Left lung (tissue), 4 donors: ENCODE measurements at regions not wholly inside any gene's neighbourhood (a gene's known extent, or its start where the extent isn't known, plus 50 kb on each side); places are given as distances from the start of the nearest gene placed in this dataset.
A peak's percentile ranks its signal among the peaks of the same experiment; 100 is the strongest.

Experiments
- ATAC-seq: fragments of 200-7000 bp; cut with Tn5 transposase; one replicate; pipeline ENCODE4 v1.9.1; 2020; ENCODE audit warnings: moderate library complexity
- DNase-seq, 4 donors: peaks; one replicate each; pipeline ENCODE4 v3.0.0-alpha.2; 2013 to 2020
- H3K27ac ChIP-seq, 2 donors: fragments of 200-600 bp; sonication (generic) in 1 of 2; one replicate each; pipeline versions ENCODE4 v1.5.0 to v1.8.0; 2020 to 2021
- H3K27me3 ChIP-seq, 2 donors: fragments of 200-600 bp; sonication (generic) in 1 of 2; one replicate each; pipeline versions ENCODE4 v1.5.0 to v1.8.0; 2020 to 2021
- H3K36me3 ChIP-seq, 2 donors: fragments of 200-600 bp; sonication (generic) in 1 of 2; one replicate each; pipeline versions ENCODE4 v1.5.0 to v1.8.0; 2020 to 2021
- H3K4me1 ChIP-seq, 2 donors: fragments of 200-600 bp; one replicate each; pipeline ENCODE4 v1.8.0; 2021
- H3K4me3 ChIP-seq, 2 donors: fragments of 200-600 bp; sonication (generic) in 1 of 2; one replicate each; pipeline versions ENCODE4 v1.5.0 to v1.8.0; 2020 to 2021; ENCODE audit warnings: mild to moderate bottlenecking in 1 of 2
- H3K9me3 ChIP-seq, 2 donors: fragments of 200-600 bp; sonication (generic) in 1 of 2; one replicate each; pipeline versions ENCODE4 v1.5.0 to v1.8.0; 2020 to 2021
- CTCF ChIP-seq, 2 donors: fragments of 200-600 bp; sonication (generic) in 1 of 2; IDR thresholded peaks; one replicate each; pipeline versions ENCODE4 v1.5.0 to v1.8.0; 2021; ENCODE audit warnings: antibody characterized with exemption in 2 of 2
- intact Hi-C, 2 donors: fragments of 100-400 bp; cut with DNase I; formaldehyde crosslinking; loops; one replicate each; pipeline versions ENCODE4 v1.11.2 to v1.14.2; 2022
- donor health status: DM: no; HTN: yes; CAD: no.
- donor health status: DM: no; HTN: no; CAD: no.

DNA sequence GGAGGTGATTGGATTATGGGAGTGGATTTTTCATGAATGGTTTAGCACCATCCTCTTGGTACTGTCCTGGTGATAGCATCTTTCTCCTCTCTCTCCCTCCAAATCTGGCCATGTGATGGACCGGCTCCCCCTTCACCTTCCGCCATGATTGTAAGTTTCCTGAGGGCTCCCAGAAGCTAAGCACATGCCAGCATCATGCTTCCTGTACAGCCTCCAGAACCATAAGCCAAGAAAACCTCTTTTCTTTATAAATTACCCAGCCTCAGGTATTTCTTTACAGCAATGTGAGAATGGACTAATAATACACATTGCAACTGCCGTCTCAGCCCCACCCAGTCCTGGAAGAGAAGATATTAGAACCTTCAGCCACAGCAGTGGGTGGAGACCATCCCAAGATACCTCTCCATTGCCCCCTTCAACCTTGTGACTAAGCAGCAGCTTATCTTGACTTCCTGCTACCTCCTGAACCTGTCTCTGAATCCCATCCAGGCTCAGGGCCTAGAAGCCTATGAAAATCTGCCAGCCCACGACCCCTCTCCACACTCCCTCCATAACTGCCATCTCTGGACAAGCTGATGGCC lies 81.8 kb upstream of the AGAP1 start:
- TF ChIP-seq CTCF (IDR thresholded peaks at IDR 0.05): no peak
- intact Hi-C loops: no loop called here
- H3K36me3 ChIP-seq: no peaks in the 10 kb centered on the region

DNA sequence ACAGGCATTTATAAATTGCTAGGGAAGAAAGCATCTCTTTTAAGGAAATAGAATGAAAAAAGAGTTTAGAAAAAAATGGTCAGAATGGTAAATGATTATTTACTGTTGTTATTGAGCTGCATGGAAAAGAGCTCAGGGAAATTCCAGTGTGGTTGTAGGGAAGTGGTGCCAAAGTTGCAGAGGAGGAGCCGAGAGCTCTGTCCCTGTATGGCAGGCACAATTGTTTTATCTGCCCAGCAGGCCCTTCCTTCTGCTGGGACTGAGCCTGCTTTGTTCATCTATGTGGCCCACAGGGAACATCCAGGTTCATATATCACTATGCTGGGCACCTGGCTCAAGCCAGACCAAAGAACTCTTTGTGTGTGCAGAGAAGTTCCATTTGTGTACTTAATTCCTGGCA lies 80.8 kb upstream of the AGAP1 start:
- H3K4me3 ChIP-seq: no peak overlapping the region
- DNase-seq: no peak
- no peak for ATAC-seq
- no peaks in the 10 kb centered on the region for H3K36me3 ChIP-seq
- H3K4me1 ChIP-seq: no peaks in the 10 kb centered on the region
- H3K9me3 ChIP-seq: no peaks in the 10 kb centered on the region
- intact Hi-C loops: no loop called here
- H3K27me3 ChIP-seq: no peaks in the 10 kb centered on the region
- H3K27ac ChIP-seq: no peak overlapping the region
- TF ChIP-seq CTCF (IDR thresholded peaks at IDR 0.05): no peak

More for the DNA sequence above, 81.8 kb upstream of the AGAP1 start:
- Histone ChIP-seq H3K27ac (no peak overlapping the region), H3K27me3 (no peaks in the 10 kb centered on the region), H3K4me3 (no peak overlapping the region), H3K9me3 (no peaks in the 10 kb centered on the region), H3K4me1 (no peaks in the 10 kb centered on the region)
- no peak for ATAC-seq
- no peak for DNase-seq

DNA sequence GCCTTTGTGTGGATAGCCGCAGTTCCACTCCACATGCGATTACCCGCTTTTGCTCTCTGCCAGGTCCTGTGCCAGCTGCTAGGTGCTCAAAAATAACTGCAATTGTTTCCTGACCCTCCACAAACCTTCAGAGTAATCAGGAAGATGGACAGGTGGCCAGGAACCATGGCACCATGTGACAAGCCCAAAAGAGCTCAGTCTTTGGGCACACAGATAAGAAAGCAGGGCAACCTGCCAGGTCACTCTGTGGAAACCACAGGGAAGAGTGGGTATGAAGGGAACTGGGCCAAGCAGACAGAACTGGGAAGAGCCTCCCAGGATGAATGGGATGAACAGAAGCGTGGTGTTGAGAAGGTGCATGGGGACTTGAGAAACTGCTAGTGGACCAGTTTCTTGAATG lies 79.4 kb upstream of the AGAP1 start:
- H3K27me3 ChIP-seq: no peaks in the 10 kb centered on the region
- H3K9me3 ChIP-seq: no peaks in the 10 kb centered on the region
- H3K27ac ChIP-seq: no peak overlapping the region
- intact Hi-C loops: no loop called here
- H3K4me1 ChIP-seq: no peaks in the 10 kb centered on the region
- H3K36me3 ChIP-seq: no peaks in the 10 kb centered on the region
- TF ChIP-seq CTCF (IDR thresholded peaks at IDR 0.05): no peak
- no peak for ATAC-seq
- no peak for DNase-seq
- no peak overlapping the region for H3K4me3 ChIP-seq

GRCh38 chr2:235416858-235417499 lies 76.9 kb upstream of the AGAP1 start:
- H3K4me1 ChIP-seq: no peaks in the 10 kb centered on the region
- peak in 2 of 4 donors; percentile 41 to 71 for DNase-seq
- no peaks in the 10 kb centered on the region for H3K9me3 ChIP-seq
- ATAC-seq: peak; percentile 91
- intact Hi-C loops: no loop called here
- no peak for TF ChIP-seq CTCF (IDR thresholded peaks at IDR 0.05)
- no peaks in the 10 kb centered on the region for H3K27me3 ChIP-seq
- H3K4me3 ChIP-seq: no peak overlapping the region
- H3K36me3 ChIP-seq: no peaks in the 10 kb centered on the region
- peak overlapping the region; percentile 24 to 65 for H3K27ac ChIP-seq

DNA sequence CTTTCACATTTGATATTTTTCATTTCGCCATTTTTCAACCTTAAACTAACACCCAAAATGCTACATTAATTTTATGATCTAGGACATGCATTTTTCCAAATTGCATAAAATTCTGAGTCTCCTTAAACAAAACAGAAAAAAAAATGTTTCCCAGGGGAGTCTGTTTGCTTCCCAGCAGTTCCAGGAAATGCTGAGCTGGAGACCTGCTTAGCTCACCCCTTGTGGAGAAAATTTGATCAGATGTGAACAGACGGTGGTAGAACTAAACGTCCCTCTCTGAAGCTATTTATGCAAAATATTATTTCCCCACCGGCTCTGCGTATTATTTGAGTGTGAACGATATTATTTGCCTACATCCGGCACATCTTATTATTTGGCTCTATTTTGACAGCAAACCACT lies 74.9 kb upstream of the AGAP1 start:
- DNase-seq: no peak
- no peaks in the 10 kb centered on the region for H3K9me3 ChIP-seq
- H3K4me3 ChIP-seq: no peak overlapping the region
- no peaks in the 10 kb centered on the region for H3K27me3 ChIP-seq
- no peak for TF ChIP-seq CTCF (IDR thresholded peaks at IDR 0.05)
- intact Hi-C loops: no loop called here
- no peak for ATAC-seq
- H3K4me1 ChIP-seq: no peaks in the 10 kb centered on the region
- no peaks in the 10 kb centered on the region for H3K36me3 ChIP-seq
- no peak overlapping the region for H3K27ac ChIP-seq
